Nephron progenitor cell (in vitro differentiated cells): ENCODE measurements at regions not wholly inside any gene's neighbourhood (a gene's known extent, or its start where the extent isn't known, plus 50 kb on each side); places are given as distances from the start of the nearest gene placed in this dataset.

Source experiments
- DNase-seq: peaks from one replicate; pipeline ENCODE4 v3.0.0; 2021
- H3K27ac Mint-ChIP-seq: 2 replicates; pipeline ENCODE4 v1.8.0; 2021; ENCODE audit warnings: mild to moderate bottlenecking, moderate library complexity, mixed read lengths
- H3K27me3 Mint-ChIP-seq: 2 replicates; pipeline ENCODE4 v1.8.0; 2021; ENCODE audit warnings: mild to moderate bottlenecking, low read depth, mixed read lengths; ENCODE audit not compliant: poor library complexity
- H3K36me3 Mint-ChIP-seq: 2 replicates; pipeline ENCODE4 v1.8.0; 2021; ENCODE audit warnings: low read depth, mixed read lengths
- H3K4me1 Mint-ChIP-seq: 2 replicates; pipeline ENCODE4 v1.8.0; 2021; ENCODE audit warnings: mixed read lengths
- H3K4me3 Mint-ChIP-seq: 2 replicates; pipeline ENCODE4 v1.8.0; 2021; ENCODE audit warnings: mild to moderate bottlenecking, moderate library complexity, mixed read lengths
- H3K9me3 Mint-ChIP-seq: 2 replicates; pipeline ENCODE4 v1.8.0; 2021; ENCODE audit warnings: mild to moderate bottlenecking, moderate library complexity, mixed read lengths
- CTCF ChIP-seq: fragments of 200-600 bp; sonication (generic); IDR thresholded peaks from 2 replicates; pipeline ENCODE4 v1.5.0; 2021; ENCODE audit warnings: antibody characterized with exemption

- no peaks in the 10 kb centered on the region for H3K36me3 Mint-ChIP-seq
- no peak overlapping the region for H3K27ac Mint-ChIP-seq
- H3K9me3 Mint-ChIP-seq = no peaks in the 10 kb centered on the region
- H3K27me3 Mint-ChIP-seq = no peaks in the 10 kb centered on the region
- no peaks in the 10 kb centered on the region for H3K4me1 Mint-ChIP-seq
- no peak for DNase-seq
- TF ChIP-seq CTCF = no peak
- H3K4me3 Mint-ChIP-seq = no peak overlapping the region
Observed at GRCh38 chr10:81759111-81759510, 115.9 kb upstream of the NRG3 start.

GRCh38 chr10:81784111-81784597, 90.8 kb upstream of the NRG3 start:
- peaks cover 6% of the 10 kb centered on the region for H3K27me3 Mint-ChIP-seq
- no peak overlapping the region for H3K4me3 Mint-ChIP-seq
- H3K4me1 Mint-ChIP-seq = no peaks in the 10 kb centered on the region

GRCh38 chr10:81792729-81793128, 82.3 kb upstream of the NRG3 start:
- H3K9me3 Mint-ChIP-seq = no peaks in the 10 kb centered on the region
- H3K27ac Mint-ChIP-seq = no peak overlapping the region
- no peaks in the 10 kb centered on the region for H3K4me1 Mint-ChIP-seq
- H3K27me3 Mint-ChIP-seq = peaks cover 4% of the 10 kb centered on the region
- TF ChIP-seq CTCF = no peak
- H3K36me3 Mint-ChIP-seq = no peaks in the 10 kb centered on the region
- DNase-seq = no peak
- no peak overlapping the region for H3K4me3 Mint-ChIP-seq

More at GRCh38 chr10:81784111-81784597, 90.8 kb upstream of the NRG3 start:
- no peak for TF ChIP-seq CTCF
- Mint-ChIP-seq H3K27ac (no peak overlapping the region), H3K9me3 (peaks cover 23% of the 10 kb centered on the region), H3K36me3 (peaks cover 4% of the 10 kb centered on the region)
- no peak for DNase-seq

- no peaks in the 10 kb centered on the region for H3K4me1 Mint-ChIP-seq
Observed at GRCh38 chr10:81806842-81807241, 68.2 kb upstream of the NRG3 start.

GRCh38 chr10:81814842-81815241, 60.2 kb upstream of the NRG3 start:
- H3K4me3 Mint-ChIP-seq = no peak overlapping the region
- no peaks in the 10 kb centered on the region for H3K36me3 Mint-ChIP-seq

More at GRCh38 chr10:81806842-81807241, 68.2 kb upstream of the NRG3 start:
- H3K36me3 Mint-ChIP-seq = peaks cover 14% of the 10 kb centered on the region
- DNase-seq = no peak
- H3K4me3 Mint-ChIP-seq = no peak overlapping the region
- H3K27me3 Mint-ChIP-seq = peaks cover 3% of the 10 kb centered on the region
- H3K27ac Mint-ChIP-seq = no peak overlapping the region
- TF ChIP-seq CTCF = no peak
- peaks cover 62% of the 10 kb centered on the region for H3K9me3 Mint-ChIP-seq

More at GRCh38 chr10:81814842-81815241, 60.2 kb upstream of the NRG3 start:
- Mint-ChIP-seq H3K9me3 (peaks cover 31% of the 10 kb centered on the region), H3K4me1 (no peaks in the 10 kb centered on the region), H3K27ac (no peak overlapping the region), H3K27me3 (no peaks in the 10 kb centered on the region)
- DNase-seq = no peak
- no peak for TF ChIP-seq CTCF
